K562 (cell line): ENCODE measurements at regions not wholly inside any gene's neighbourhood (a gene's known extent, or its start where the extent isn't known, plus 50 kb on each side); places are given as distances from the start of the nearest gene placed in this dataset.

Experiments
- CAMTA2 ChIP-seq: fragments of 250-450 bp; sonication (Bioruptor Pico); conservative IDR thresholded peaks from 2 replicates; pipeline ENCODE4 v1.5.1; 2022
- ILF3 ChIP-seq: fragments of 450-650 bp; IDR thresholded peaks from 2 replicates; pipeline ENCODE4 v1.6.1; 2018; ENCODE audit warnings: antibody characterized with exemption, mild to moderate bottlenecking, moderate library complexity, borderline replicate concordance
- MECOM ChIP-seq: fragments of 250-450 bp; sonication (Bioruptor Pico); IDR thresholded peaks from 2 replicates; pipeline ENCODE4 v1.8.0; 2022; ENCODE audit warnings: inconsistent platforms
- MED1 ChIP-seq: sonication (generic); formaldehyde crosslinking; IDR thresholded peaks from 2 replicates; pipeline ENCODE4 v1.8.1; 2023; ENCODE audit warnings: missing genetic modification reagents, borderline replicate concordance
- PHF20 ChIP-seq: fragments of 450-650 bp; IDR thresholded peaks from 2 replicates; pipeline ENCODE4 v1.6.1; 2018; ENCODE audit not compliant: partially characterized antibody
- POLR2AphosphoS2 ChIP-seq: IDR thresholded peaks from 2 replicates; pipeline ENCODE4 v1.6.1; 2012; ENCODE audit warnings: low read length, improper control_type of control experiment
- SMAD4 ChIP-seq: fragments of 250-450 bp; sonication (Bioruptor Pico); conservative IDR thresholded peaks from 2 replicates; pipeline ENCODE4 v1.8.0; 2021; ENCODE audit warnings: inconsistent platforms, mild to moderate bottlenecking, moderate library complexity
- ZBED1 ChIP-seq: IDR thresholded peaks from 2 replicates; pipeline ENCODE4 v1.6.1; 2014
- ZBTB11 ChIP-seq, 3 experiments: fragments of 200-800 bp in 1 of 3; fragments of 250-450 bp in 1 of 3; fragments of 450-650 bp in 1 of 3; sonication (Bioruptor Pico) in 1 of 3; sonication (Bioruptor generic) in 1 of 3; formaldehyde crosslinking in 1 of 3; IDR thresholded peaks; 2 replicates each; pipeline versions ENCODE4 v1.6.1 to v1.8.0; 2016 to 2022; ENCODE audit warnings: mild to moderate bottlenecking in 2 of 3, missing genetic modification characterization in 2 of 3, missing compliant biosample characterization in 1 of 3, moderate library complexity in 1 of 3
- ZBTB43 ChIP-seq: sonication (generic); formaldehyde crosslinking; IDR thresholded peaks from 2 replicates; pipeline ENCODE4 v1.8.0; 2023; ENCODE audit warnings: mild to moderate bottlenecking, missing genetic modification reagents
- ZNF717 ChIP-seq: fragments of 250-450 bp; sonication (Bioruptor Pico); IDR thresholded peaks from 2 replicates; pipeline ENCODE4 v1.5.0; 2021
- TF ChIP-seq, protein P1 (sequence below): fragments of 450-650 bp; IDR thresholded peaks from 2 replicates; pipeline ENCODE4 v1.6.1; 2018; ENCODE audit warnings: mild to moderate bottlenecking, low read depth; ENCODE audit not compliant: partially characterized antibody
- TF ChIP-seq, protein P2 (sequence below): fragments of 250-450 bp; sonication (Bioruptor Pico); IDR thresholded peaks from 2 replicates; pipeline ENCODE4 v1.8.0; 2021; ENCODE audit warnings: mild to moderate bottlenecking, moderate library complexity

DNA sequence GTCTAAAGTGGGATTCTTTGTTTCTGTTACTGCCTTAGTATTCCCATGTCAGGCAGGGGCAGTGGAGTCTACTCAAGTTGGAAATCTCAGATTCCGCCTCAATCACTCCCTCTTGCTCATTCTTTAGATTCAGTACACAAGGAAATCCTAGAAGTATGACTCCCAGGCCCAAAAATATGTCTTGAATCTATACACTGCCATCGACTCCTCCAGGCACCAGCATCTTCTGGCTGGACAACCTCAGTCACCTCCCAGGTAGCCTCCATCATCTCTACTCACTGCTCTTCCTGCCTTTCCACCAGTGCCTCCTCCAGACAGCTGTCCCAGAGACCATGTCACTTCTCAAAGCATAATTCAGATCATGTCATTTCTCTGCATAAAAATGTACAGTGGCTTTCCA is 329.9 kb downstream of the CDC5L start (continued):
- no peak for TF ChIP-seq ZBTB11 (CRISPR knock-in tag; IDR thresholded peaks at IDR 0.05)
- TF ChIP-seq MECOM (CRISPR knock-in tag): no peak
- no peak for TF ChIP-seq PHF20
- TF ChIP-seq POLR2AphosphoS2: no peak
- TF ChIP-seq, protein P1, sequence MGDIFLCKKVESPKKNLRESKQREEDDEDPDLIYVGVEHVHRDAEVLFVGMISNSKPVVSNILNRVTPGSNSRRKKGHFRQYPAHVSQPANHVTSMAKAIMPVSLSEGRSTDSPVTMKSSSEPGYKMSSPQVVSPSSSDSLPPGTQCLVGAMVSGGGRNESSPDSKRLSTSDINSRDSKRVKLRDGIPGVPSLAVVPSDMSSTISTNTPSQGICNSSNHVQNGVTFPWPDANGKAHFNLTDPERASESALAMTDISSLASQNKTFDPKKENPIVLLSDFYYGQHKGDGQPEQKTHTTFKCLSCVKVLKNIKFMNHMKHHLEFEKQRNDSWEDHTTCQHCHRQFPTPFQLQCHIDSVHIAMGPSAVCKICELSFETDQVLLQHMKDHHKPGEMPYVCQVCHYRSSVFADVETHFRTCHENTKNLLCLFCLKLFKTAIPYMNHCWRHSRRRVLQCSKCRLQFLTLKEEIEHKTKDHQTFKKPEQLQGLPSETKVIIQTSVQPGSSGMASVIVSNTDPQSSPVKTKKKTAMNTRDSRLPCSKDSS: no peak
- TF ChIP-seq ZNF717: no peak
- TF ChIP-seq ILF3: no peak
- TF ChIP-seq CAMTA2: no peak
- TF ChIP-seq ZBED1: no peak
- no peak for TF ChIP-seq SMAD4
- TF ChIP-seq MED1: no peak
- TF ChIP-seq, protein P2, sequence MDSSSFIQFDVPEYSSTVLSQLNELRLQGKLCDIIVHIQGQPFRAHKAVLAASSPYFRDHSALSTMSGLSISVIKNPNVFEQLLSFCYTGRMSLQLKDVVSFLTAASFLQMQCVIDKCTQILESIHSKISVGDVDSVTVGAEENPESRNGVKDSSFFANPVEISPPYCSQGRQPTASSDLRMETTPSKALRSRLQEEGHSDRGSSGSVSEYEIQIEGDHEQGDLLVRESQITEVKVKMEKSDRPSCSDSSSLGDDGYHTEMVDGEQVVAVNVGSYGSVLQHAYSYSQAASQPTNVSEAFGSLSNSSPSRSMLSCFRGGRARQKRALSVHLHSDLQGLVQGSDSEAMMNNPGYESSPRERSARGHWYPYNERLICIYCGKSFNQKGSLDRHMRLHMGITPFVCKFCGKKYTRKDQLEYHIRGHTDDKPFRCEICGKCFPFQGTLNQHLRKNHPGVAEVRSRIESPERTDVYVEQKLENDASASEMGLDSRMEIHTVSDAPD: no peak
- TF ChIP-seq ZBTB43: no peak
- TF ChIP-seq, all 486 proteins: peak for 0
